GM12891 (cell line): ENCODE measurements at regions not wholly inside any gene's neighbourhood (a gene's known extent, or its start where the extent isn't known, plus 50 kb on each side); places are given as distances from the start of the nearest gene placed in this dataset.

Experiments used
- POLR2A ChIP-seq: IDR thresholded peaks from 2 replicates; pipeline ENCODE4 v1.6.1; 2011; ENCODE audit warnings: low read depth, low read length, control low read depth
- POLR2AphosphoS5 ChIP-seq: IDR thresholded peaks from 2 replicates; pipeline ENCODE4 v1.6.1; 2011; ENCODE audit warnings: low read depth, low read length, control low read depth
- SPI1 ChIP-seq: IDR thresholded peaks from 2 replicates; pipeline ENCODE4 v1.6.1; 2011; ENCODE audit warnings: low read depth, low read length, control low read depth

DNA sequence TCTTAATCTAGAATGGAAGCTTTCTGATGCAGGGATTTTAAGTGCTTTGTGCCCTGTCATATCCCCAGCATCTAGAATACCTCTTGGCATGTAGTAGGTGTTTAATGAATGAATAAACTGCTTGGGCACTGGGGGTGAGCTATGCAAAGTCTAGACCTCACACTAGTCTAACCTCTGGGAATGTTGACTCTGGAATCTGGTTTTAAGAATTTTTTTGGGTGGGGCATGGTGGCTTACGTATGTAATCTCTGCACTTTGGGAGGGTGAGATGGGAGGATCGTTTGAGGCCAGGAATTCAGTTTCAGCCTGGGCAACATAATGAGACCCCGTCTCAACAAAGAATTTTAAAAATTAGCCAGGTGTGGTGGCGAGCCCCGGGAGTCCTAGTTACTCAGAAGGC is 146.3 kb upstream of the RGMA start:
- no peak for TF ChIP-seq POLR2AphosphoS5
- TF ChIP-seq POLR2A: no peak
- no peak for TF ChIP-seq SPI1
